ENCODE measurements at regions not wholly inside any gene's neighbourhood (a gene's known extent, or its start where the extent isn't known, plus 50 kb on each side); places are given as distances from the start of the nearest gene placed in this dataset.

DNA sequence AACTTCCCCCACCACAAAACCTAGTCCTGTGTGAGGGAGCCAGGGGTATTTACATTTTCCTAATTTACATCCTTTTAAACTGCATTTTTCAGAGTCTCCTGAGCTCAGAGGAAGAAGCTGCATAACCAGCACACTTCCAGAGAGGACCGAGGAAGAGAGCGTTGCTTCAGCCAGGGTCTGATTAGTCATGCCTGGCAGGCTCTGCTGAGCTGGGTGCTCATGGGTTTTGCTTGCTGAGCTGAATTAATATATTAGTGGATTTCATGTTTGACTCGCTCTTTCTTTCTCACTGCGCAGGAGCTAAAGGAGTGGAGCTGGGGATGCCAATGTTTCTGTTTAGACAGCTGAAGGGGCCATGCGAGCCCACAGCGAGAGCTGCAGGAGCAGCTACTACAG, 539.3 kb upstream of the B3GAT1 start:
- H3K36me3 ChIP-seq (ENCODE audit: control insufficient read depth in 2 of 3, insufficient read depth in 3 of 3, low read length in 3 of 3) = no peaks in the 10 kb centered on the region
- no peaks in the 10 kb centered on the region for H3K36me3 Mint-ChIP-seq
- CTCF ChIA-PET = no interaction called here
- H3K9me3 Mint-ChIP-seq = peaks cover 0 to 5% (median 0%) of the 10 kb centered on the region in 11 donors
- H3K27me3 ChIP-seq (ENCODE audit: control insufficient read depth in 2 of 2, insufficient read depth in 2 of 2, low read length in 2 of 2) = no peaks in the 10 kb centered on the region
- ATAC-seq (no peak), DNase-seq (no peak)
- H3K4me3 ChIP-seq (ENCODE audit: low read length) = no peak overlapping the region
- no peaks in the 10 kb centered on the region for H3K9me3 ChIP-seq (ENCODE audit: control insufficient read depth in 2 of 3, low read length in 3 of 3)
- peaks cover 0 to 47% (median 27%) of the 10 kb centered on the region in 5 donors for H3K27me3 Mint-ChIP-seq
- intact Hi-C loops (cut with micrococcal nuclease) = no loop called here
- H3K4me3 Mint-ChIP-seq = no peak overlapping the region
- no peaks in the 10 kb centered on the region for H3K4me1 ChIP-seq (ENCODE audit: control insufficient read depth in 2 of 2, insufficient read depth in 2 of 2, low read length in 2 of 2)
- H3K27ac Mint-ChIP-seq = no peak overlapping the region
- POLR2A ChIA-PET = no interaction called here
- H3K27ac ChIP-seq (ENCODE audit: low read depth, low read length) = no peak overlapping the region
- H3K4me1 Mint-ChIP-seq = no peaks in the 10 kb centered on the region

GRCh38 chr11:134950692-134951304, 538.8 kb upstream of the B3GAT1 start:
- ATAC-seq (no peak), DNase-seq (no peak)
- Mint-ChIP-seq H3K36me3 (no peaks in the 10 kb centered on the region), H3K27me3 (peaks cover 0 to 49% (median 29%) of the 10 kb centered on the region in 5 donors), H3K4me3 (no peak overlapping the region), H3K4me1 (no peaks in the 10 kb centered on the region), H3K27ac (no peak overlapping the region), H3K9me3 (peaks cover 0 to 5% (median 0%) of the 10 kb centered on the region in 11 donors)
- Histone ChIP-seq H3K27ac (ENCODE audit: low read depth, low read length) (no peak overlapping the region), H3K27me3 (ENCODE audit: control insufficient read depth in 2 of 2, insufficient read depth in 2 of 2, low read length in 2 of 2) (no peaks in the 10 kb centered on the region), H3K4me3 (ENCODE audit: low read length) (no peak overlapping the region), H3K36me3 (ENCODE audit: control insufficient read depth in 2 of 3, insufficient read depth in 3 of 3, low read length in 3 of 3) (no peaks in the 10 kb centered on the region), H3K4me1 (ENCODE audit: control insufficient read depth in 2 of 2, insufficient read depth in 2 of 2, low read length in 2 of 2) (no peaks in the 10 kb centered on the region), H3K9me3 (ENCODE audit: control insufficient read depth in 2 of 3, low read length in 3 of 3) (no peaks in the 10 kb centered on the region)
- intact Hi-C loops (cut with micrococcal nuclease) = no loop called here
- ChIA-PET CTCF (no interaction called here), POLR2A (no interaction called here)

GRCh38 chr11:134949121-134950090, 537.4 kb upstream of the B3GAT1 start:
- intact Hi-C loops (cut with micrococcal nuclease) = no loop called here
- Histone ChIP-seq H3K9me3 (ENCODE audit: control insufficient read depth in 2 of 3, low read length in 3 of 3) (no peaks in the 10 kb centered on the region), H3K36me3 (ENCODE audit: control insufficient read depth in 2 of 3, insufficient read depth in 3 of 3, low read length in 3 of 3) (no peaks in the 10 kb centered on the region), H3K27me3 (ENCODE audit: control insufficient read depth in 2 of 2, insufficient read depth in 2 of 2, low read length in 2 of 2) (no peaks in the 10 kb centered on the region), H3K4me3 (ENCODE audit: low read length) (no peak overlapping the region), H3K27ac (ENCODE audit: low read depth, low read length) (no peak overlapping the region), H3K4me1 (ENCODE audit: control insufficient read depth in 2 of 2, insufficient read depth in 2 of 2, low read length in 2 of 2) (no peaks in the 10 kb centered on the region)
- Mint-ChIP-seq H3K9me3 (peaks cover 0 to 5% (median 0%) of the 10 kb centered on the region in 11 donors), H3K4me1 (no peaks in the 10 kb centered on the region), H3K27ac (peak overlapping the region in 1 of 9 donors; percentile 9), H3K36me3 (no peaks in the 10 kb centered on the region), H3K4me3 (no peak overlapping the region), H3K27me3 (peaks cover 0 to 48% (median 33%) of the 10 kb centered on the region in 5 donors)
- POLR2A ChIA-PET = no interaction called here
- CTCF ChIA-PET = no interaction called here
- DNase-seq (no peak), ATAC-seq (no peak)

DNA sequence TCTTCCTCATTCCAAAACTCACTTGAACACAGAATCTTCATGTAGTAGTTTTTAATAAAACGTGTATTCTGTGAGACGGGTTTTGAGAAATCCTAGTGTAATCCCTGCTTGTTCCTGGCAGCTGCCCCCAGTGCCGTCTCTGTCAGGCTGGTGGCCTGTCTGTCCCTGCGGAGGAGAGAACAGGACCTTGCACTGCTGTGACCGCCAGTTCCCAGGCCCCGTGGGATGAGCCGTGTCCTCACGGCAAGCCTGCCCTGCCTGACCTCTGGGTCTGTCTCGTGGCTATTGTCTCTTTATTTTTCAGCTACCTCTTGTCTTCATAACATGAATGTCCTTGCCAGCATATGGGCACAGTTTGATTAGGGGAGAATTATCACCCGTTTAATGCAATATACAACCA, 535.5 kb upstream of the B3GAT1 start:
- intact Hi-C loops (cut with micrococcal nuclease) = no loop called here
- ChIA-PET CTCF (no interaction called here), POLR2A (no interaction called here)
- H3K27ac Mint-ChIP-seq = no peak overlapping the region
- Histone ChIP-seq H3K9me3 (ENCODE audit: control insufficient read depth in 2 of 3, low read length in 3 of 3) (no peaks in the 10 kb centered on the region), H3K4me1 (ENCODE audit: control insufficient read depth in 2 of 2, insufficient read depth in 2 of 2, low read length in 2 of 2) (no peaks in the 10 kb centered on the region), H3K36me3 (ENCODE audit: control insufficient read depth in 2 of 3, insufficient read depth in 3 of 3, low read length in 3 of 3) (no peaks in the 10 kb centered on the region), H3K4me3 (ENCODE audit: low read length) (no peak overlapping the region), H3K27me3 (ENCODE audit: control insufficient read depth in 2 of 2, insufficient read depth in 2 of 2, low read length in 2 of 2) (no peaks in the 10 kb centered on the region), H3K27ac (ENCODE audit: low read depth, low read length) (no peak overlapping the region)
- H3K4me1 Mint-ChIP-seq = no peaks in the 10 kb centered on the region
- no peaks in the 10 kb centered on the region for H3K36me3 Mint-ChIP-seq
- no peak overlapping the region for H3K4me3 Mint-ChIP-seq
- no peaks in the 10 kb centered on the region for H3K9me3 Mint-ChIP-seq
- DNase-seq (no peak), ATAC-seq (no peak)
- peaks cover 0 to 50% (median 28%) of the 10 kb centered on the region in 5 donors for H3K27me3 Mint-ChIP-seq

DNA sequence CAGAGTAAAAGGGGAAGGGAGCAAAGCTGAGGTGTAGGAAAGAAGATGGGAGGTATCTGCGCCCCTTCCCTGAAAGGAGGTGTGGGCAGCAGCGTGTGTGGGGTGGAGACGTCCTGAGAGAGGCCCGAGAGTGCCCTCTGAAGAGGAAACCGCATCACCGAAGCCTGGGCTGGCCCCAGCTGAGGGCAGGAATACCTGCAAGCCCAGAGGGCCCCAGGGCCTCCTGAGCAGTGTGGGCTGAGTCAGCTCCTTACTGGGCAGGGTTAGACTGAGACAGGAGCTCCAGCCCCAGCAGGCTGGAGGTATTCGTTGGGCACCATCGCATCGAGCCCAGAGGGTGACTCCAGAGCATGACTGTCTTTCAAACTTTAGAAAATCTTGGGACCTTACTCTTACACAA, 534.0 kb upstream of the B3GAT1 start:
- Mint-ChIP-seq H3K27ac (no peak overlapping the region), H3K4me1 (no peaks in the 10 kb centered on the region), H3K27me3 (peaks cover 0 to 54% (median 24%) of the 10 kb centered on the region in 5 donors), H3K36me3 (no peaks in the 10 kb centered on the region), H3K9me3 (no peaks in the 10 kb centered on the region), H3K4me3 (no peak overlapping the region)
- intact Hi-C loops (cut with micrococcal nuclease) = no loop called here
- no peaks in the 10 kb centered on the region for H3K36me3 ChIP-seq (ENCODE audit: control insufficient read depth in 2 of 3, insufficient read depth in 3 of 3, low read length in 3 of 3)
- no peak overlapping the region for H3K27ac ChIP-seq (ENCODE audit: low read depth, low read length)
- no peak overlapping the region for H3K4me3 ChIP-seq (ENCODE audit: low read length)
- POLR2A ChIA-PET = no interaction called here
- no peak for DNase-seq
- H3K9me3 ChIP-seq (ENCODE audit: control insufficient read depth in 2 of 3, low read length in 3 of 3) = no peaks in the 10 kb centered on the region
- H3K27me3 ChIP-seq (ENCODE audit: control insufficient read depth in 2 of 2, insufficient read depth in 2 of 2, low read length in 2 of 2) = no peaks in the 10 kb centered on the region
- ATAC-seq = no peak
- no peaks in the 10 kb centered on the region for H3K4me1 ChIP-seq (ENCODE audit: control insufficient read depth in 2 of 2, insufficient read depth in 2 of 2, low read length in 2 of 2)
- CTCF ChIA-PET = no interaction called here

- Mint-ChIP-seq H3K4me1 (no peaks in the 10 kb centered on the region), H3K4me3 (no peak overlapping the region), H3K27me3 (peaks cover 0 to 58% (median 25%) of the 10 kb centered on the region in 5 donors), H3K27ac (no peak overlapping the region), H3K36me3 (no peaks in the 10 kb centered on the region), H3K9me3 (no peaks in the 10 kb centered on the region)
- Histone ChIP-seq H3K27me3 (ENCODE audit: control insufficient read depth in 2 of 2, insufficient read depth in 2 of 2, low read length in 2 of 2) (no peaks in the 10 kb centered on the region), H3K4me3 (ENCODE audit: low read length) (no peak overlapping the region), H3K27ac (ENCODE audit: low read depth, low read length) (no peak overlapping the region), H3K36me3 (ENCODE audit: control insufficient read depth in 2 of 3, insufficient read depth in 3 of 3, low read length in 3 of 3) (no peaks in the 10 kb centered on the region), H3K4me1 (ENCODE audit: control insufficient read depth in 2 of 2, insufficient read depth in 2 of 2, low read length in 2 of 2) (no peaks in the 10 kb centered on the region), H3K9me3 (ENCODE audit: control insufficient read depth in 2 of 3, low read length in 3 of 3) (no peaks in the 10 kb centered on the region)
- ATAC-seq (no peak), DNase-seq (no peak)
- intact Hi-C loops (cut with micrococcal nuclease) = no loop called here
- ChIA-PET CTCF (no interaction called here), POLR2A (no interaction called here)
Measured at GRCh38 chr11:134944986-134945385, 532.9 kb upstream of the B3GAT1 start.

- Histone ChIP-seq H3K9me3 (ENCODE audit: control insufficient read depth in 2 of 3, low read length in 3 of 3) (no peaks in the 10 kb centered on the region), H3K27me3 (ENCODE audit: control insufficient read depth in 2 of 2, insufficient read depth in 2 of 2, low read length in 2 of 2) (no peaks in the 10 kb centered on the region), H3K36me3 (ENCODE audit: control insufficient read depth in 2 of 3, insufficient read depth in 3 of 3, low read length in 3 of 3) (no peaks in the 10 kb centered on the region), H3K4me1 (ENCODE audit: control insufficient read depth in 2 of 2, insufficient read depth in 2 of 2, low read length in 2 of 2) (no peaks in the 10 kb centered on the region), H3K4me3 (ENCODE audit: low read length) (no peak overlapping the region), H3K27ac (ENCODE audit: low read depth, low read length) (no peak overlapping the region)
- H3K27me3 Mint-ChIP-seq = peaks cover 0 to 59% (median 25%) of the 10 kb centered on the region in 5 donors
- no peaks in the 10 kb centered on the region for H3K4me1 Mint-ChIP-seq
- H3K4me3 Mint-ChIP-seq = no peak overlapping the region
- H3K36me3 Mint-ChIP-seq = no peaks in the 10 kb centered on the region
- ChIA-PET CTCF (no interaction called here), POLR2A (no interaction called here)
- no peak overlapping the region for H3K27ac Mint-ChIP-seq
- ATAC-seq (no peak), DNase-seq (no peak)
- intact Hi-C loops (cut with micrococcal nuclease) = no loop called here
- H3K9me3 Mint-ChIP-seq = no peaks in the 10 kb centered on the region
Measured at GRCh38 chr11:134944131-134944530, 532.1 kb upstream of the B3GAT1 start.

Measured in naive thymus-derived CD4-positive, alpha-beta T cell (primary cell).